ENCODE measurements at regions not wholly inside any gene's neighbourhood (a gene's known extent, or its start where the extent isn't known, plus 50 kb on each side); places are given as distances from the start of the nearest gene placed in this dataset.

- TF ChIP-seq RAD21 (conservative IDR thresholded peaks at IDR 0.05): no peak
- TF ChIP-seq TAF1 (IDR thresholded peaks at IDR 0.05; ENCODE audit: low read depth): no peak
- TF ChIP-seq, protein P1, sequence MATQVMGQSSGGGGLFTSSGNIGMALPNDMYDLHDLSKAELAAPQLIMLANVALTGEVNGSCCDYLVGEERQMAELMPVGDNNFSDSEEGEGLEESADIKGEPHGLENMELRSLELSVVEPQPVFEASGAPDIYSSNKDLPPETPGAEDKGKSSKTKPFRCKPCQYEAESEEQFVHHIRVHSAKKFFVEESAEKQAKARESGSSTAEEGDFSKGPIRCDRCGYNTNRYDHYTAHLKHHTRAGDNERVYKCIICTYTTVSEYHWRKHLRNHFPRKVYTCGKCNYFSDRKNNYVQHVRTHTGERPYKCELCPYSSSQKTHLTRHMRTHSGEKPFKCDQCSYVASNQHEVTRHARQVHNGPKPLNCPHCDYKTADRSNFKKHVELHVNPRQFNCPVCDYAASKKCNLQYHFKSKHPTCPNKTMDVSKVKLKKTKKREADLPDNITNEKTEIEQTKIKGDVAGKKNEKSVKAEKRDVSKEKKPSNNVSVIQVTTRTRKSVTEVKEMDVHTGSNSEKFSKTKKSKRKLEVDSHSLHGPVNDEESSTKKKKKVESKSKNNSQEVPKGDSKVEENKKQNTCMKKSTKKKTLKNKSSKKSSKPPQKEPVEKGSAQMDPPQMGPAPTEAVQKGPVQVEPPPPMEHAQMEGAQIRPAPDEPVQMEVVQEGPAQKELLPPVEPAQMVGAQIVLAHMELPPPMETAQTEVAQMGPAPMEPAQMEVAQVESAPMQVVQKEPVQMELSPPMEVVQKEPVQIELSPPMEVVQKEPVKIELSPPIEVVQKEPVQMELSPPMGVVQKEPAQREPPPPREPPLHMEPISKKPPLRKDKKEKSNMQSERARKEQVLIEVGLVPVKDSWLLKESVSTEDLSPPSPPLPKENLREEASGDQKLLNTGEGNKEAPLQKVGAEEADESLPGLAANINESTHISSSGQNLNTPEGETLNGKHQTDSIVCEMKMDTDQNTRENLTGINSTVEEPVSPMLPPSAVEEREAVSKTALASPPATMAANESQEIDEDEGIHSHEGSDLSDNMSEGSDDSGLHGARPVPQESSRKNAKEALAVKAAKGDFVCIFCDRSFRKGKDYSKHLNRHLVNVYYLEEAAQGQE (IDR thresholded peaks at IDR 0.05; ENCODE audit: borderline replicate concordance): no peak
- TF ChIP-seq EZH2 (IDR thresholded peaks at IDR 0.05; ENCODE audit: borderline replicate concordance, insufficient read depth, low read length, poor library complexity, severe bottlenecking): no peak
- TF ChIP-seq MXI1 (conservative IDR thresholded peaks at IDR 0.05; ENCODE audit: poor library complexity, severe bottlenecking): no peak
- no peak for TF ChIP-seq SMC3 (conservative IDR thresholded peaks at IDR 0.05; ENCODE audit: poor library complexity)
- no peak for TF ChIP-seq EP300 (conservative IDR thresholded peaks at IDR 0.05; ENCODE audit: poor library complexity, severe bottlenecking)
- TF ChIP-seq, protein P2, sequence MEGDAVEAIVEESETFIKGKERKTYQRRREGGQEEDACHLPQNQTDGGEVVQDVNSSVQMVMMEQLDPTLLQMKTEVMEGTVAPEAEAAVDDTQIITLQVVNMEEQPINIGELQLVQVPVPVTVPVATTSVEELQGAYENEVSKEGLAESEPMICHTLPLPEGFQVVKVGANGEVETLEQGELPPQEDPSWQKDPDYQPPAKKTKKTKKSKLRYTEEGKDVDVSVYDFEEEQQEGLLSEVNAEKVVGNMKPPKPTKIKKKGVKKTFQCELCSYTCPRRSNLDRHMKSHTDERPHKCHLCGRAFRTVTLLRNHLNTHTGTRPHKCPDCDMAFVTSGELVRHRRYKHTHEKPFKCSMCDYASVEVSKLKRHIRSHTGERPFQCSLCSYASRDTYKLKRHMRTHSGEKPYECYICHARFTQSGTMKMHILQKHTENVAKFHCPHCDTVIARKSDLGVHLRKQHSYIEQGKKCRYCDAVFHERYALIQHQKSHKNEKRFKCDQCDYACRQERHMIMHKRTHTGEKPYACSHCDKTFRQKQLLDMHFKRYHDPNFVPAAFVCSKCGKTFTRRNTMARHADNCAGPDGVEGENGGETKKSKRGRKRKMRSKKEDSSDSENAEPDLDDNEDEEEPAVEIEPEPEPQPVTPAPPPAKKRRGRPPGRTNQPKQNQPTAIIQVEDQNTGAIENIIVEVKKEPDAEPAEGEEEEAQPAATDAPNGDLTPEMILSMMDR (IDR thresholded peaks at IDR 0.05; ENCODE audit: poor library complexity, severe bottlenecking): no peak
- no peak for TF ChIP-seq POLR2AphosphoS5 (IDR thresholded peaks at IDR 0.05)
- no peak overlapping the region for H2AFZ ChIP-seq (ENCODE audit: low read depth, low read length)
- H3K9me3 ChIP-seq (ENCODE audit: low read length): no peaks in the 10 kb centered on the region
- no peak overlapping the region for H3K27ac ChIP-seq (ENCODE audit: low read length)
- no peak overlapping the region for H3K9ac ChIP-seq (ENCODE audit: low read length)
- H3K36me3 ChIP-seq (ENCODE audit: insufficient read depth, low read length): no peaks in the 10 kb centered on the region
- no peaks in the 10 kb centered on the region for H3K27me3 ChIP-seq (ENCODE audit: insufficient read depth, low read depth, low read length)
- H4K20me1 ChIP-seq (ENCODE audit: insufficient read depth): no peaks in the 10 kb centered on the region
- H3K79me2 ChIP-seq (replicated peaks; ENCODE audit: insufficient read depth, low read length): no peaks in the 10 kb centered on the region
- no peaks in the 10 kb centered on the region for H3F3A ChIP-seq (ENCODE audit: insufficient read depth, low read length, poor library complexity, severe bottlenecking)
- H3K4me3 ChIP-seq (ENCODE audit: low read length): no peak overlapping the region
- no peak overlapping the region for H3K4me2 ChIP-seq (ENCODE audit: low read length)
- no peaks in the 10 kb centered on the region for H3K9me2 ChIP-seq (ENCODE audit: insufficient read depth, low read length)
Measured at GRCh38 chr12:125853670-125854069, 788.4 kb downstream of the AACS start.

DNA sequence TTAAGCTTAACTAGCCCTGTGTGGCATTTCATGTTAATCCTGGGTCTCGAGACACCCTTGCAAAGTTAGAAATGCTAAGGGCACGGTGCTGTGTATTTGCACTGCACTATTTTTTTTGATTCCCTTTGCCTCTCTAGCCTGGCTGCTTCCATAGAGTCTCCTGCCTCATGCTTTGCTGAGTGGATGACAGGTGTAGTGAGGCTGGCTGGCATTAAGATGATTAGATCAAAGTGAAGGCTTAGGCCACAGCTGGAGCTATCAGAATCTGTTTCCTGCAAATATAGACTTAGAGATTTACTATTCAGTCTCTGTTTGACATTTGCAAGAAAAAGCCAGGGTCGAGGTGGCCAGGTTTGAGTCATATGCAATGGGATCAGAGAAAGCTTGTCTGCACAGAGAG is 791.1 kb downstream of the AACS start:
- Histone ChIP-seq H3K79me2 (replicated peaks; ENCODE audit: insufficient read depth, low read length) (no peaks in the 10 kb centered on the region), H3K4me2 (ENCODE audit: low read length) (no peak overlapping the region), H3K9me2 (ENCODE audit: insufficient read depth, low read length) (no peaks in the 10 kb centered on the region), H4K20me1 (ENCODE audit: insufficient read depth) (no peaks in the 10 kb centered on the region), H3K9me3 (ENCODE audit: low read length) (no peaks in the 10 kb centered on the region), H2AFZ (ENCODE audit: low read depth, low read length) (peak overlapping the region; percentile 22), H3K27me3 (ENCODE audit: insufficient read depth, low read depth, low read length) (no peaks in the 10 kb centered on the region), H3K36me3 (ENCODE audit: insufficient read depth, low read length) (no peaks in the 10 kb centered on the region), H3K9ac (ENCODE audit: low read length) (peak overlapping the region; percentile 19), H3F3A (ENCODE audit: insufficient read depth, low read length, poor library complexity, severe bottlenecking) (no peaks in the 10 kb centered on the region), H3K27ac (ENCODE audit: low read length) (peak overlapping the region; percentile 63), H3K4me3 (ENCODE audit: low read length) (no peak overlapping the region)
- TF ChIP-seq TAF1 (IDR thresholded peaks at IDR 0.05; ENCODE audit: low read depth) (no peak), EP300 (conservative IDR thresholded peaks at IDR 0.05; ENCODE audit: poor library complexity, severe bottlenecking) (peak; percentile 77), POLR2AphosphoS5 (IDR thresholded peaks at IDR 0.05) (peak; percentile 74)

- no peak overlapping the region for H2AFZ ChIP-seq (ENCODE audit: low read depth, low read length)
- no peaks in the 10 kb centered on the region for H3K9me2 ChIP-seq (ENCODE audit: insufficient read depth, low read length)
- no peak overlapping the region for H3K4me3 ChIP-seq (ENCODE audit: low read length)
- peak overlapping the region; percentile 19 for H3K9ac ChIP-seq (ENCODE audit: low read length)
- H3K79me2 ChIP-seq (replicated peaks; ENCODE audit: insufficient read depth, low read length): no peaks in the 10 kb centered on the region
- no peaks in the 10 kb centered on the region for H3K9me3 ChIP-seq (ENCODE audit: low read length)
- no peaks in the 10 kb centered on the region for H3K36me3 ChIP-seq (ENCODE audit: insufficient read depth, low read length)
- H3K4me2 ChIP-seq (ENCODE audit: low read length): no peak overlapping the region
- H3F3A ChIP-seq (ENCODE audit: insufficient read depth, low read length, poor library complexity, severe bottlenecking): no peaks in the 10 kb centered on the region
- no peaks in the 10 kb centered on the region for H4K20me1 ChIP-seq (ENCODE audit: insufficient read depth)
- no peaks in the 10 kb centered on the region for H3K27me3 ChIP-seq (ENCODE audit: insufficient read depth, low read depth, low read length)
- H3K27ac ChIP-seq (ENCODE audit: low read length): peak overlapping the region; percentile 63
- peak; percentile 68 for TF ChIP-seq RAD21 (conservative IDR thresholded peaks at IDR 0.05)
- no peak for TF ChIP-seq TAF1 (IDR thresholded peaks at IDR 0.05; ENCODE audit: low read depth)
- TF ChIP-seq MXI1 (conservative IDR thresholded peaks at IDR 0.05; ENCODE audit: poor library complexity, severe bottlenecking): no peak
- TF ChIP-seq, protein P2 (IDR thresholded peaks at IDR 0.05; ENCODE audit: poor library complexity, severe bottlenecking): peak; percentile 57
- TF ChIP-seq EZH2 (IDR thresholded peaks at IDR 0.05; ENCODE audit: borderline replicate concordance, insufficient read depth, low read length, poor library complexity, severe bottlenecking): no peak
- TF ChIP-seq SMC3 (conservative IDR thresholded peaks at IDR 0.05; ENCODE audit: poor library complexity): peak; percentile 53
- no peak for TF ChIP-seq EP300 (conservative IDR thresholded peaks at IDR 0.05; ENCODE audit: poor library complexity, severe bottlenecking)
- TF ChIP-seq, protein P1 (IDR thresholded peaks at IDR 0.05; ENCODE audit: borderline replicate concordance): no peak
- no peak for TF ChIP-seq POLR2AphosphoS5 (IDR thresholded peaks at IDR 0.05)
Measured at GRCh38 chr12:125856896-125857295, 791.7 kb downstream of the AACS start.
